KBM-7 (cell line): ENCODE measurements at regions not wholly inside any gene's neighbourhood (a gene's known extent, or its start where the extent isn't known, plus 50 kb on each side); places are given as distances from the start of the nearest gene placed in this dataset.

Experiments used
- DNase-seq: peaks from one replicate; pipeline ENCODE4 v3.0.0-alpha.2; 2015
- in situ Hi-C: fragments of 300-500 bp; cut with MboI; formaldehyde crosslinking; loops from 2 replicates; pipeline ENCODE4 v1.14.3; 2020; ENCODE audit warnings: low sequenced_read_pairs, low pct_unique_long_range_greater_than_20kb, mixed read lengths

- DNase-seq, result no peak
- in situ Hi-C loops, result no loop called here
Measured at GRCh38 chr16:64590513-64590912, 531.4 kb downstream of the CDH11 start.

DNA sequence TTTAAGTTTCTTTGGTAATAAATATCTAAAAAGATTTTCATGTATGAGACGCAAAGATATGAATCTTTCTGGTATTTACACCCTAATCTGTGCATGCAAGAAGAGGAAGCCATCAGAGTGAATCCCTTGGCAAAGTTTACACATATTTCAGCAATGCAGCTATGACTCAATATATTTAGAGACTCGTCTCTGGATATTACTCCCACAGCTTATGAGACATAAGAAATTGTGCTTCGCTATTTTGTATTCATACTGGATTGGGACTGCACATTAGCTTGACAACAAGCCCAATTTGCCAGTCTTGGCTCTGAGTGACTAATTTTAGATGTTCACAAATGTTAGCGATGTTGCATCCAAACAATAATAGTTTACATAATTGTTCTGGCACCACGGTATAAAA, 532.0 kb downstream of the CDH11 start:
- DNase-seq, result no peak

GRCh38 chr16:64586781-64587180, 535.1 kb downstream of the CDH11 start:
- no peak for DNase-seq
- in situ Hi-C loops, result no loop called here

More for the DNA sequence above, 532.0 kb downstream of the CDH11 start:
- in situ Hi-C loops, result no loop called here

- DNase-seq, result no peak
- in situ Hi-C loops, result no loop called here
Measured at GRCh38 chr16:64585367-64585766, 536.5 kb downstream of the CDH11 start.

DNA sequence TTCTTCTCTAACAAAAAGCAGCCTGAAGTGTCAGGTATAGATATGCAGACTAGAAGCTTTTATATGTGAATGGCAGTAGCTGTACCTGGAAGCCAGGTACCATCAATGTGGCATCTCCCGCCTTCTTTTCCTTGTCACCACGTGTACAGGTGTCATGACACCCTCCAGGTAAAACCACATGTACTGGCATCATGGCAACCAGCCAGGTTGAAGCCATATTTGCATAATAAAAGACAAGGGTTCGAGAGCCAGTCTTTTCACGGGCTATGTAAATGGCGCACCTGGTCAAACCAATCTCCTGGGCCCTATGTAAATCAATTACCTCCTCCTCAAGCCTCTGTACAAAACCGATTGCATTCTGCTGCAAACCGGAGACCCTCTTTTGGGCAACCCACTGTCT, 541.3 kb downstream of the CDH11 start:
- DNase-seq, result no peak
- in situ Hi-C loops, result no loop called here

DNA sequence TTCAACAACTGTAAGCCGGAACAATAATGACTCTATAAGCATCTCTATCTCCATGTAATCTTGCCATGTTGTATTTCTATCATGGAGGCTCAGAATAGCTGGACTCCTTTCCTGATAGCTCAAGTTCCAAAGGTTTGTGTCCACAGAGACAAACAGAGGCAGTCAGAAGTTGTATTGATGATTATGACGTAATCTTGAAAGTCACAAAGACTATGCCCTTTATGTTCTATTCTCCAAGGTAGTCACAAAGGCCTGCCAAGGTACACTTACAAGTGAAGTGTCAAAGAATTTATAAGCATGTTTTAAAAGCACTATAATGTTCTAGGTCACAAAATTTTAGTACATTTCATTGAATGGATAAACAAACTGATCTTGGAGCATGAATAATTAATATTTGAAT, 542.2 kb downstream of the CDH11 start:
- in situ Hi-C loops, result no loop called here
- DNase-seq, result no peak

- no peak for DNase-seq
- in situ Hi-C loops, result no loop called here
Measured at GRCh38 chr16:64545768-64546167, 576.1 kb downstream of the CDH11 start.

- in situ Hi-C loops, result no loop called here
- DNase-seq, result no peak
Measured at GRCh38 chr16:64544859-64545258, 577.0 kb downstream of the CDH11 start.

GRCh38 chr16:64543441-64543840, 578.4 kb downstream of the CDH11 start:
- in situ Hi-C loops, result no loop called here
- DNase-seq, result no peak

DNA sequence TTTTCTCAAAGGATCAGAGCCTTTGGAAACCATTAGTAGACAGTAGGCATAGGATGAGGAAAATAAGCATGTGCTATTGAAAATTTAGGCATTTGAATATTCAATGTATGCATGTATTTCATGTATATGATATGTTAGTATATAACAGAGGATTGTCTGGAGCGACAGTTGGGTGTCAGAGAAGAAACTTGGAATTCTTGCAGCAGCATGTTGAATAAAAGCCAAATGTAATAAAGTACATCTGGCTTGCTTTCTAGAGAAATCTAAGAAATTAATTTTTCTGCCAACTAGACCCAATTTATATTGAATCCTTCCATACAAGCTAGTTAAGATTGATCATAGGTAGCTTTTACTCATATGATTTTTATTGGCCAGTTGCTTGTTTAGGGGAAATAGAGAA, 578.8 kb downstream of the CDH11 start:
- in situ Hi-C loops, result no loop called here
- DNase-seq, result no peak

DNA sequence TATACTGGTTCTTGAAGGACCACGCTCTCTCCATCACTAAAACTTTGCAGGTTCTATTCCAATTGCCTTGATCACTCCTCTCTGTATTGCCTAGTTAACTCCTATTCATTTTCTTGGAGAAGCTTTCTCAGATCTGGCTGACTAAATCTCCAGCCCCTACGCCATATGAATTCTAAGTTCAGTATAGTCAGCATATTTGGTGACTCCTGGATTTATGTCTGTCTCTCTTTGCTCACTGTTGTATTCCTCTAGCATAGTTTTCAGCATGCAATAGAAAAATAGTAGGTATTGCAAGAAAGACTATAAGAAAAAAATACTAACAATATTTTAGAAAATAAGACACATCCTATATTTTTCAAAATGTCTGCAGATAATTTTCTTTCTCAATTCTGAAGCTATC, 579.7 kb downstream of the CDH11 start:
- DNase-seq, result no peak
- in situ Hi-C loops, result no loop called here

- DNase-seq, result no peak
- in situ Hi-C loops, result no loop called here
Measured at GRCh38 chr16:64541621-64542020, 580.2 kb downstream of the CDH11 start.

GRCh38 chr16:64540434-64540833, 581.4 kb downstream of the CDH11 start:
- no peak for DNase-seq
- in situ Hi-C loops, result no loop called here

- no peak for DNase-seq
- in situ Hi-C loops, result no loop called here
Measured at GRCh38 chr16:64539811-64540371, 582.0 kb downstream of the CDH11 start.

DNA sequence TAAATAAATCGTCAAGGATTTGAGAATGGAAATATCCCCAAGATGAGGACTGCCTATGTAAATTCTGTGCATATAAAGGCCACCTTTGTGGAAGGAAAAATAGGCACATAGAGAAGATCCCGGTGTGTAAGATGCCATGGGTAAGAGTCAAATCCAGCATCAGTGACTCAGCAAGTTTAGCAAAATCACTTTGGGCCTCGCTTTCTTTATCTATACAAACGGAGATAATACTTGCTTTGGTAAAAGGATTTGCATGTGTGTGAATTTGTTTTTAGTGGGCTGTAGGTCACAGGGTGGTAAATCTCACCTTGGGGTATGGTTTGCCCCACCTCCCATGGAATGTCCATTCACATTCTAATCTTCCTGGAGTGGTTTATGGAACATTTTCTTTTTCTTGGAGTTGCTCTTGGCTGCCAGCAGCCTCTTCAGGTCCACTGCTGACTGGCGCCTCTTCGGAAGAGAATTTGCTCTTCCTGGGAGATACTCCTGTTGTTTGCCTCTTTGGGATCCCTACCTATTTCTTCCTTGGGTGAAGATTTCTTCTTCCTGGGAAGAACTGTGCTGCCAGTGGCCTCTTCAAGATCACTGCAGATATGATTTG, 587.6 kb downstream of the CDH11 start:
- DNase-seq, result no peak
- in situ Hi-C loops, result no loop called here

DNA sequence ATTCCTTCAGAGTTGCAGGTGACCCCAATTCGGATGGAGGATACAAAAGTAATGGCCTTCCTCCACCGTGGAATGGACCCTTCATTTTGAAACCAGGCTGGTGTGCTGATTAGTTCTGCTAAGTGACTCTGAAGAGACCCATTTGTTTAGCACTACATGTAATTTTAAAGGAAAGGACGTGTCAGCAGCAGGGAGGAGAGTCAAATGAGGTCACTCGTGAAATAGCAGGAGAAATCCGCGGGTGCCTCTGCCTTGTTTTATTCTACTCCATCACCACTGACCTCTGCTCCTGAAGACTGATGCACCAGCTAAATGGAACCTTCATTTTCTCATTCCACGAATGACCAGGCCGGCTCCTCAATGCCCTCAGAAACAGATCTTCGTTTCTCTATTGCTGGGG, 589.2 kb downstream of the CDH11 start:
- no peak for DNase-seq
- in situ Hi-C loops, result no loop called here

- in situ Hi-C loops, result no loop called here
- DNase-seq, result no peak
Measured at GRCh38 chr16:64532117-64532516, 589.7 kb downstream of the CDH11 start.

DNA sequence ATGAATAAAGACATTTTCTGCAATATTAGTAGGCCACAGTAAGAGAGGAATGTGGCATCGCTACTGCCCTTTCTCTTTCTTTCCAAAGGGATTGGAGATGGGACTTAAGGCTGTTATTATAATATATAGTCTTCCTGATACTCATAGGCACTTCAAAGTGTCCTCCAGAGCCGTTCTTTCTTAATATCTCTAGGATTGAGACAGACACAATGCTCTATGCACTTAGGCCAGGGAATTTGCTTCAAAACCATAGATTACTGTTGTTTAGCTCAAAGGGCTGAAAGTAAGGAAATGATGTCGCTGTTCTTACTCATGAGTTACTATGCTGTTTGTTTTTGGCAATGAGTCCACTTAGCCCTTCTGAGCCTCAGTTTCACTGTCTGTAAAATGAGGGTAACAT, 590.5 kb downstream of the CDH11 start:
- no peak for DNase-seq
- in situ Hi-C loops, result no loop called here

- in situ Hi-C loops, result no loop called here
- DNase-seq, result no peak
Measured at GRCh38 chr16:64522548-64522947, 599.3 kb downstream of the CDH11 start.

DNA sequence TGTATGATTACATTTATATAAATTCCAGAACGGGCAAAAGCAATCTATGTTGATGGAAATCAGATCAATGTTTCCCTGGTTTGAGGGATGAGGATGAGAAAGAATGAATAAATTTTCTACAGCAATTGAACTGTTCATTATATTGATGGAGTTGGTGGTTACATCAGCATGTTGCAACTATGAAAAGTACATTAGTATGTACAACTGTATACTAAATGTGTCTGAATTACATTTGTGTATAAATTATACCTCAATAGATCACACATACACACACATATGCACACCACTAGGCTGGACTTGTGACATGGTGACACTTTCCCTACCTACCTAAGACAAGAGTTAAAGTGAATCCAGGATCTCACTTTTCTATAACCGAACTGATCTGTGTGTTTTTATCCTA, 608.0 kb downstream of the CDH11 start:
- no peak for DNase-seq
- in situ Hi-C loops, result no loop called here

DNA sequence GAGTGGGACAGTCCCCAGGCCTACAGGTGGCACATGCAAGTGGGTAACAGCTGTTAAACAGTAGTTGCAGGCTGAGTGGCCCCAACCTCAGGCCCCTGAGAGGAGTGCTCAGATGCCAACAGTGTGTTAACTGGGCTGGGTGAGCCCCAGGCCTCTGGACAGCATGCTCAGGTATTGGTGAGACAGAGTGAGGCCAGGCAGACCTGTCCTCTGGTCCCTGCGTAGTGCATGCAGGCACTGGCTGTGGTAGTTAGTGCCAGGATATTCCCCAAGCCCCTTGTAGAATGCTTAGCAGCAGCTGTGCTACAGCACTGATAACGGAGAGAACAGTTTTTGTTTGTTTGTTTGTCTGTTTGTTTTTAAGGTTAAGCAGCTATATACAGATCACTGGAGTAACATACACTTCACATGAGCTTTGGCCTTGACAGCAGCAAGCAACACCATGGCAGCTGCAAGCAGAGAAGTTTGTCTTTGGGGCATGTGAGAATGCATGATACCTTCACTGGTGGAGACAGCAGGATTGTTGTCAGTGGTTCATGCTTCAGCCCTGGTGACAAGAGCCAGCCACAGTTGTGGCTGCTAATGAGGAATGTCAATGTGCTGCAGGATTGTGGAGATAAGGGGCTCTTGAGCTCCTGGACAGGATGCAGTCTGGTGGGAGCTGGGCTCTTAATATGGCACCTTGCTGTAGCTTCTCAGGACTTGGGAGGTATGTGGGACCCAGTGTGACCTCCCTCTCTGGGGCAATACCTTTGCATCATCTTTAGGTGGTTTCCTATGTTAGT, 614.4 kb downstream of the CDH11 start:
- in situ Hi-C loops, result no loop called here

More for the DNA sequence above, 614.4 kb downstream of the CDH11 start:
- DNase-seq, result no peak
